ENCODE measurements at regions not wholly inside any gene's neighbourhood (a gene's known extent, or its start where the extent isn't known, plus 50 kb on each side); places are given as distances from the start of the nearest gene placed in this dataset.
A peak's percentile ranks its signal among the peaks of the same experiment; 100 is the strongest.
"Not testable (repeated sequence)": the region's sequence is repeated elsewhere in the genome, so short reads cannot be mapped to it uniquely, and the experiment has no call there.

DNA sequence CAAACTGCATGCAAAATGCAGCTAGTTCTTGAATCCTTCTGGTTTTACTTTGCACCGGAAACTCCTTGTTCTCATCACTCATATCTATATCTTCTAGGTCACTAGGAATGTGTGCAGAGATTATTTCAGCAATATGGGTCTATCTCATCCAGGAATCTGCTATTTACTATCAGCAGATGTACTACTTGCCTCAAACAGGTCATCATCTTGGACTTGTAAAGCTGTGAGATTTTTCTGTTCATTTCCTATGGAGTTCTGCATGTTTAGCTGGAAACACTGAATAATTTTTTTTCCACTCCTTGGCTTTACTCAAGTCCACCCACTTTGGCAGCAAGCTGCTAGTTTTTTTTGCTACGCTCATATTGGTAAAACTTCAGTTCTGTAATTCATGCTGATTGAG, 334.8 kb downstream of the RPIA start:
- DNase-seq: not testable (repeated sequence)

DNA sequence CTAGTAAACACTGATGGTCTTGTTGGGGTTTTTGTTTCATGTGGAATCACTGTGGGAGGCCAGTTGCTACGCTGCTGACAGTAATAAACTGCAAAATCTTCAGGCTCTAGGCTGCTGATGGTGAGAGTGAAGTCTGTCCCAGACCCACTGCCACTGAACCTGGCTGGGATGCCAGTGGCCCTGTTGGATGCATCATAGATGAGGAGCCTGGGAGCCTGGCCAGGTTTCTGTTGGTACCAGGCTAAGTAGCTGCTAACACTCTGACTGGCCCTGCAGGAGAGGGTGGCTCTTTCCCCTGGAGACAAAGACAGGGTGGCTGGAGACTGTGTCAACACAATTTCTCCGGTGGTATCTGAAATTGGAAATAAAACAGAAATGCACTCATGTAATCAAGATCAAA, 335.6 kb downstream of the RPIA start:
- not testable (repeated sequence) for DNase-seq

DNA sequence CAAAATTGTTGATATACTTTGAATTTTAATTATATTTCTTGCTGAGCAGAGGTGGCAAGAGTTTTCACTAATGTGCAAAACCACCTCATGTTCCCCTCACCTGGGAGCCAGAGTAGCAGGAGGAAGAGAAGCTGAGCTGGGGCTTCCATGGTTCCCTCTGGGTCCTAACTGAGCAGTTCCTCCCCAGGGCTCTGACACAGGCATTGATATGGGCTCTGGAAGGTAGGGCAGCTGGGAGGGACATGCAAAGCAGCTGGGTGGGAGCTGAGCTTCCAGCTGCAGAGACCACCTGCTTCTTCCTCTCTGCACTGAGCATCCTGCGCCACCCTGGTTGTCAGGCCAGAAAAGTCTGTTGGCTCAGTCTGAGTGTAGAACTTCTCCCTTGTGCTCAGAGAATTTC, 336.1 kb downstream of the RPIA start:
- not testable (repeated sequence) for DNase-seq

DNA sequence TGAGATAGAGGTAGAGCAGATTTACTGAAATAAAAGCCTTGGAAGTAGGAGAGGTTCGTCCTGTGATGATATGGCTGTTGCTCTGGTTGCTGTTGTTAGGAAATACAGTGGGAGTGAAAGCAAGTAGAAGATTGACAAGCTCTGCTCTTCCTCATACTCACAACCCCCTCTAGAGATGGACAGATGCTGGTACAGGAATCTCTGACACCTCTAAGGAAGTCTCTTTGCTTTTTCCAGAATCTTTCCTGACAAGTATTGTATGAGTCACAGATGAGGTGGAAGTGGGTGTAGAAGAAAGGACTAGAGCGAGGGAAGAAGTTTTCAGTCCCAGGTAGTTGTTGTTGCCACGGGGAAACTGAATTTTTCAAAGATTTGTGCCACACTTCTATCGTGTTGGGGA, 337.8 kb downstream of the RPIA start:
- DNase-seq: not testable (repeated sequence)

DNA sequence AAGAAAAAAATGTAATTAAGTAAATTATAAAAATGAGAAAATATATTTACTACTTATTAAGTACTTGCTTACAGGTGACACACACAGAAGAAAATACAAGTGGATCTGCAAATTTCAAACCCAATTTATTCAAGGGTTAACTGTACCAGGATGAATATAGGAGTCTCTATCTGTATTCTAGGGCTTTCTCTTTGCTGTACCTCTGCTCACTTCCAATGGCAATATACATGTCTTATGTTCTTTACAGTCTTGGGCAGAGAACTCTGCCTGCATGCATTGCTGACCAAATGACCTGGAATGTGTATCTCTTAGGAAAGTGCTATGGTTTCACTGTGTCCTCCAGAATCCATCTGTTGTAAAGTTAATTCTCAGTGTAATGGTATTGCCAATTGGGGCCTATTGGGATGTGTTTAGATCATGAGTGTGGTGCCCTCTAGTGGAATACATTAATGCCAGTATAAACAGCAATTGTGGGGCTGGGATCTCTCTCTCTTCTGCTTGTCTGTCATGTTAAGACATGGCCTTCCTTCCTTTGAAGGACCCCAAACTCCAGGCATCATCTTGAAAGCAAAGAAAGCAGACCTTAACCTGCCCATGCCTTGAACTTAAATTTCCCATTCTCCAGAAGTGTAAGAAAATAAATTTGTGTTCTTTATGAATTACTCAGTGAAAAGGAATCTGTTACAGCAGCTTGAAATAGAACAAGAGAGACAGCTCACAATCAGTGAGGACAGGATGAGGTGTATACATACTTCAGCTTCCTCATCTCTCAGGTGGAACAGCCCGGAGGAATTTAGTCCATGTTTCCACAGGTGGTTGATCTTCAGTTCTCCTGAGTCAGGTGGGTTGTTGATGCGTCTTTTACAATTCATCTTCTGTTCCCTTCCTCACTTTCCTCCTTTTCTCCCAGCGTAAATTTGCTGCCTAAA, 356.9 kb downstream of the RPIA start:
- peak; percentile 31 for DNase-seq

DNA sequence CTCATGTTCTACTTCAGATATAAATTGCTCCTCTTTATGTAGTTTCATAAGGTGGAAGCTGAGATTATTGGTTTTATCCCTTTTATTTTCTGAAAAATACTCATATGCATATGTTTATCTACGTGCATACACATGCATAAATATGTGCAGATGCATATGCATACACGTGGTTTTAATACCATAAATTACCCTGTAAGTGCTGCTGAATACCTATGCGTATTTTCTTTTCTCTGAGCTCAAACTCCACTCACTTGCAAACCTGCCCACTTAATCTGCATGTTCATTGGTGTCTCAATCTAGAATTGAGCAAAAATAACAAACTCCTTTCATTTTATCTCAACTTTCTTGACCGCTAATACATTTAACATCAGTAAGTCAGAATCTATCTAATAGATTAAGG, 367.1 kb downstream of the RPIA start:
- DNase-seq: not testable (repeated sequence)

DNA sequence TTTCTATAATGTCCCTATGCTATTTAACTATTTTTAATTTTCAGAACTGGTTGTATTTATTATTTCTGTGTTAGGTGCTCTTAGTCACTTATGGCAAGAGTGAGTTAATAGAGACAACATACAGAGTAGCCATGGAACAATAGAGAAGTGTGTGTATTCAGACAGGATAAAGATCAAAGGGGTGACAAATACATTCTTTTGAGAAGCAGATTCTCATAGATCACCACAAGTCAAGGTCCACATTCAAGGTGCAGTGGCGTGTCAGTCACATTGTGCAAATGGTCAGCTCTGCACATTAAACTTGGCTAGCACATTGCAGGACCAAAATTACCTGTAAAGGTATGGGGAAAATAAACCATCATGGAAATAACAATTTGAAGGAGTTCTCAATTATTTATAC, 369.7 kb downstream of the RPIA start:
- not testable (repeated sequence) for DNase-seq

DNA sequence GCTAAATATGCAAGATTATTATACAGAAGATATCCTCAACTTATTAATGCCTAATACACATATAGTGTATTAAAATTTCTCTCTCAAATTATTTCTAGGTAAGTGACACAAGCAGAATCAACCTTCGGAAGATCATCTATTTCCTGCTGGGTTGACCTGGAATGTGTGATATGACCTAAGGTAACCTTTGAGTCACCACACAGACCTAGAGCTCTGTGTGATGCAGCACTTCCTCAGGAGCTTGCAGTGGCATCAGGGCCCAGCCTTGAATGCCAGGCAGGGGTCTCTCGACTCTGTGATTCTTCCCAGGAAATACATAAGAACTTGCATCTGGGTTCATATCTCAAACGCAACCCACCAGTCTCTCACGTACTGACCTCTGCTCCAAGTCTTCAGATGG, 385.3 kb downstream of the RPIA start:
- not testable (repeated sequence) for DNase-seq

DNA sequence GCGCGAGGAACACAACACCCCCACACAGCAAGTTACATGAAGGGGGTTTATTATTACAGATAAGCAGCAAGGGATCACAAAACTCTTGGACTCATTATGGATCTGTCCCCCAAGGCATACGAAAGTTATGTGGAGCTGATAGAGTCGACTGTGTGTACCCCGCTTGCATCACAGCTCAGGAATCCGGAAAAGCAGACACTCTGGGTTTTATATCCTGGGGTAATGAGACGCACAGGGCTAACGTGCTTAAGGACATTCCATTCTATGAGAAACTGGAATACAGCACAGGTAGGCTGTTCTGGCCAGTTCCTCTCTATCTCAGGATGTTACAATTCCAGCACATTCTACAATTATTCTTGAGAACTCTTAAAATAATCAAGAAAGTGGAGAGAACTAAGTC, 401.4 kb downstream of the RPIA start:
- DNase-seq: not testable (repeated sequence)

DNA sequence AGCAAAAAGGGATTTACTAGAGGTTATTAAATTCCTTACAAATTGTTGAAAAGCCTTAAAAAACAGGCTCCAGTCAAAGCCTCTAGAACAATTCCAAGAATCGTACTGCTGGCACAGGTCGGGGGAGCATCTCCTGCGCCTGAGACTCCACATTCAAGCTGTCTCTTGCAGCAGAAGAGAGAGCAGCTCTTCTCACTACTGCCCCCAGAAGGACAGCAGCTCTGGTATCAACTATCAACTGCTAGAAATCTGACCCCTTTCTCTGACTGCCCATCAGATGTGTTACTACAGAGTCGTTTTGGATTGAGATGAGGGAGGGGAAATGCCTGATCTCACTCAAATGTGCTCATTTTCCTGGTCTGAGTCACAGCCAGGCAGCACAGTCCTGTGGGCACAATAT, 403.6 kb downstream of the RPIA start:
- DNase-seq: not testable (repeated sequence)

DNA sequence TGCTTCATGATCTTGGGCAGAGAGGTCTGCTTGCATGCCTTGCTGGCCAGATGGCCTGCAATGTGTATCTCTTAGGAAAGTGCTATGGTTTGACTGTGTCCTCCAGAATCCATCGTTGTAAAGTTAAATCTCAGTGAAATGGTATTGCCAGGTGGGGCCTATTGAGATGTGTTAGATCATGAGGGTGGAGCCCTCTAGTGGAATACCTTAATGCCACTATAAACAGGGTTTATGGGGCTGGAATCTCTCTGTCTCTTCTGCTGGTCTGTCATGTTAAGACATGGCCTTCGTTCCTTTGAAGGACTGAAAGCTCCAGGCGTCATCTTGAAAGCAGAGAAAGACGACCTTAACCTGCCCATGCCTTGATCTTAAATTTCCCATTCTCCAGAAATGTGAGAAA, 411.1 kb downstream of the RPIA start:
- not testable (repeated sequence) for DNase-seq

DNA sequence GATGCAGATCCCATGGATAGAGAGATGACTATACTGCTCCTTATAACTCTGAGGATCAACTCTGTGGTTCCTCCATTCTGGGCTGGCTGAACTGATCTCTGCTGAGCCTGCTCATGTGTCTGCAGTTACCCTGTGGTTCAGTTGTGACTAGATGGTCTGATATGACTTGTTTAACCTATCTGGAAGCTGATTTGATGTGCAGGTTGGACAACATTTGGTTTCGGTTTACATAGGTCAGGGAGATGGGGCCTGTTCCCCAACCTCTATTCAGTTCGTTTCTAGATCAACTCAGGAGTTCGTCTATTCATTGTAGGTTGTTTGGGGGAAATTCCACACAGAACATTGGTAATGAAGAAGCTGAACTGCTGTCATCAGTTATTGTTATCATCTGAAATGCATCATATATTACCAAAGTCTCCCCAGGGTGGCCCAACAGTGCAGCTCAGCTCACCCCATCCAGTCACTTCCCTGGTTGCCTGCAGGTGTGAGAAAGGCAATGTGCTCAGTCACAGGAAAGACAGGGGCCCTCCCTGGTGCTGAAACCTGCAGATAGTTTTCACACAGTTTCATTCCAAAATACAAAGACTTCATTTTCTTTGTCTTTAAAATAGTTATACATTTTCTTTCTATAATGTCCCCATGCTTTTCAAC, 415.0 kb downstream of the RPIA start:
- not testable (repeated sequence) for DNase-seq

DNA sequence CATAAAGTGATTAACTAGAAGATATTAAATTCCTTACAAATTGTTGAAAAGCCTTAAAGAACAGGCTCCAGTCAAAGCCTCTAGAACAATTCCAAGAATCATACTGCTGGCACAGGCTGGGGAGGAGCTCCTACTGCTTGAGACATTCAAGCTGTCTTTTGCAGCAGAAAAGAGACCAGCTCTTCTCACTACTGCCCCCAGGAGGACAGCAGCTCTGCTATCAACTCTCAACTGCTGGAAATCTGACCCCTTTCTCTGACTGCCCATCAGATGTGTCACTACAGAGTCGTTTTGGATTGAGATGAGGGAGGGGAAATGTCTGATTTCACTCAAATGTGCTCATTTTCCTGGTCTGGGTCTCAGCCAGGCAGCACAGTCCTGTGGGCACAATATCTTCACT, 421.0 kb downstream of the RPIA start:
- not testable (repeated sequence) for DNase-seq

DNA sequence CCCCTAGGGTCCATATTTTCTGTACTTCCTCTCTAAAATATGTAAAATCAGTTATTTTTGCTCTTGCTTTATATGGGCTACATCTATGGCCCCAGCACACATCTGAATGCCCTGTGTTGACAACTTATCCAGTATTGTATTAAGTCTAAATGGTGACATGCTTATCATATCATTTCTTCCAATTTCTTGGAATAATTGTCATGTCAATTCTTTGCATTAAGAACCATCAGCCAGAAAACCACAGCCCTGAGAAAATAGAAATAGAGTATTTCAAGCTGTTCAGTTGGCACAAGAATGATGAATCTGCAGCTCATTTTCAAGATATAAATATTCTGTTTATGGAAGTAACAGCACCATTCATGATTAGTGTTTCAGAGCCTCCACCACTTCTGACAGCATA, 421.8 kb downstream of the RPIA start:
- DNase-seq: not testable (repeated sequence)

DNA sequence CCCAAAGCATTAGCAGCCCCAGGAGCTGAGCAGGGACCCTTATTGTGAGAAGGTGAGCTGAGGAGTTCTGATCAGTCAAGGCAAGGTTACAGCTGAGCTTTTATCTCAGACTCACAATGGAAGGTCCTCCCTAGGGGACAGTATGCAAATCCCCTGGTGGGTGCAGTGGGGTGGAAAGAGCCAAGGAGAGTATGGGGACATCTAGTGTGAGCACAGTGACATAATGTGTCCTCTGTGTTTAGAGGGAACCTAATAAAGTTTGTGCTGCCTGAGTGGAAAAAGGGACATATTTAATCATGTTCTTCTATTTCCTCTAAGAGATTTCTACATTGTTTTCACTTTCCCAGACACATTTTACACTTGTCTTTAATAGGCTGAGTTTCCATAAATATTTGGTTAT, 438.0 kb downstream of the RPIA start:
- not testable (repeated sequence) for DNase-seq

DNA sequence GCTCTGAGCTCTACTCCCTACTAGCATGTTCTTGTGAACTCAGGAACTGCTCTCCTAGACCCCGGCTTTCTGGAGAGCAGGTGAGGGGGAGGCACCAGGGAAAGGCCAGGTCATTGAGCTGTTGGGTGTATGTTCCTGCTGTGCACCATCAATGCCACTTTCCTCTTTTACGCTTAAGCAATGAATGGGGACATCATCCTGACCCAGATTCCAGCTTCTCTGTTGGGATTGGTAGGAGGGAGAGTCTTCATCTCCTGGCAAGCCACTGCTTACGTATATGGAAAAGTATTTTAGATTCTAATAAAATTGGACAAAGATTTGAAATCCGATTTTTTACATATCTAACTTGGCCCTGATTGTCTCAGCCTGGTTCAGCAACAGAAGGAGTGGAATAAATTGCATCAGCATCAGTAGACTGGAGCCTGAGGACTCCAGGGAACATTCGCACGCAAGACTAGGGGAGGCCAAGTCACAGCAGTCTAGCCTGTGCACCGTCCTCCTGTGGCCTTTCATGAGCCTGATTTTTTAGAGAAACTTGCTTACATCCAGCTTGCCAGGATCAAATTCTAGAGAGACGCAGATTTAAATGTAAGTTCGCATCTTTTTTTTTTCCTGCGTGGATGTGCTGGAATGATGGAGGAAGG, 439.3 kb downstream of the RPIA start:
- DNase-seq: not testable (repeated sequence)

DNA sequence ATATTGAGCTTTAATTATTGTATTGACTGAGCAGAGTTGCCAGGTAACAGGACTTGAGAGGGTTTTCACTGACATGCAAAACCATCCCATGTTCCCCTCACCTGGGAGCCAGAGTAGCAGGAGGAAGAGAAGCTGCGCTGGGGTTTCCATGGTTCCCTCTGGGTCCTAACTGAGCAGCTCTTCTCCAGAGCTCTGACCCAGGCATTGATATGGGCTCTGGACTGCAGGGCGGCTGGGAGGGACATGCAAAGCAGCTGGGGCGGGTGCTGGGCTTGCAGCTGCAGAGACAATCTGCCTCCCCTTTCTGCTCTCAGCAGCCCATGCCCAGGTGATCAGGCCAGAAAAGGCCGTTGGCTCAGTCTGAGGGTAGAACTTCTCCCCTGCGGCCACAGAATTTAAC, 451.5 kb downstream of the RPIA start:
- not testable (repeated sequence) for DNase-seq

DNA sequence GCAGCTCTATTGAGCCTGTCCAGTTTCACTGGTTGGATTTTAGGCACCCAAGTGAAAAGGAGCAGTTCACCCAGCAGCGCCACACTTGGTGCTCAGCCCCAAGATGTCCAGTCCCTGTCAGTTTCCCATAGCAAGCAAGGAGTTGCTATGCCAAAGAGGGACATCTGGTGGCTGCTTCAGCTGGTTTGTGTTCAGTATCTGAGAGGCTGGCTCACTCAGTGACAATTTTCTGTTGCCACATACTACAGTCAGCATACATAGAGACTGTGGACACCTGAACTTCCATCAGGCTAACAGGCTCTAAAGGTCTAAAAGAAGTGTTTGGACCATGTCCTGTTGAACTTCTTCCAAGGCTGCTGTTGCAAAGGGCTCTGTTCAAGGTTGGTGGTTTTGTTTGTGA, 453.9 kb downstream of the RPIA start:
- DNase-seq: not testable (repeated sequence)

DNA sequence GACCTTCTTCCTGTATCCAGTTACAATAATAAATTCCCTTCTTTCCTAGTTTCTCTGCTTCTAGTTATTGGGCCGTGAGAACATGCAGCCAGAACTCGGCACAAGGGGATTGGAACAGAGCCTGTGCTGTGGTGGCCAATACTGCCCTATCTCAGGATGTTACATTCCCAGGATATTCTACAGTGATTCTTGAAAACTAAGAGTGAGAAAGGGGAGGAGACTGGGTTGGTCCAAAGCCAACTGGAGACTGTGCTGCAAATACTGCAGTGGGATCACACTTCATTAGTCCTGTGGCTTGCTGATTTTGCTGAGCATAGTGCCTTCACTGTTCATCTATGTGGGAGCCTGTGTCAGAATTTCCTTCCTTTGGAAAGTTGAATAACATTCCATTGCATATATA, 456.8 kb downstream of the RPIA start:
- DNase-seq: not testable (repeated sequence)

DNA sequence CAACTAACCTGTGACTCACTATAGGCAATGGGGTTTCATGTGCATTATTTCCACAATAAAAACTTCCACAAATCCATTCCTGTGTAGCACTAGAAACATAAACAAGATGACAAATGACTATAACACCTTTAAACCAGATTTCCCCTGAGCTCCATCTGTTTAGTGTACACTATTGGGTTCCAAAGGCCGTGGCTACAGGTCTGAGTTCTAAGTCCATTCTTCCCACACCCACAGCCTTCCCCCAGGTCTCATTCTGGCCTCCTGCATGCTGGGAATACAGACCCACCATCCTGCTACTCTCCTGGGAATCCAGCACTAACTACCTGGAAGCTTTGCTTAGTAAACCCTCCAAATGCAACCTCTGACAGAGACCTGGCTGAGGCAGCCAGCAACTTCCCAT, 460.2 kb downstream of the RPIA start:
- not testable (repeated sequence) for DNase-seq

DNA sequence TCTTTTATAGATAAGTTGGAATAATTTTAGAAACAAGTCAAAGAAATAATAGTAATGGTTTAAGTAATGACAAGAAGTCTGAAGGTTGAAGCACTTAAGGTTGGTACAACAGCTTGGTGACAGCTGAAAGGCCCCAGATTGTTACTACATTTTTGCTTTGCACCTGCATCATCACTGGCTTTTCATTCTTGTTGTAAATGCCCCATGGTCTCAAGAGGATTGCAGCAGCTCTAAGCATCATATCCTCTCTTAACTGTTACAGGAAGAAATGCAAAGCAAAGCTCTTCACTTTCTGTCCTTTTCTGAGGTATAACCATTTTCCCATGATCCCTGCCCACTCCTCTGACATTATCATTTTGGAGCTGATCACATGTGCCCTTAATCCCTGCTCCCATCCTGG, 461.0 kb downstream of the RPIA start:
- not testable (repeated sequence) for DNase-seq

DNA sequence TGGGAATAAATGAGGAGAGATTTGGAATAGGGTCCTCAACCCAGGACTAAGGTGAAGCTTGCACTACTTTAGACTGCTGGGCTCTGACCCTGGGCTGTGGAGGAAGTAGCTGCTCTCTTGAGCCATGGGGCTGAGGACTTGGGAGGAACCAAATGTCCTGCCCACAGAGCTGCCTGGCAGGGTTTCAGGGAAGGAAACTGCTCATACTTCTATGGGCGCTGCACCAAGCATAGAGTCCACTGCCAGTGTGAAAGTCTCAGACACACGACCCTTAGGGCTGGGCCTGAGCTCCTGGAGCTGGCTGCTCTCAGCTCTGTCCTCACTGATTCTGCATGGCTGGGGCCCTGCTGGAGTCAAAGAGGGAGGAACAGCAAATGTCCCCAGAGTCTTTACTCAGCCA, 461.7 kb downstream of the RPIA start:
- peak; percentile 3 for DNase-seq

DNA sequence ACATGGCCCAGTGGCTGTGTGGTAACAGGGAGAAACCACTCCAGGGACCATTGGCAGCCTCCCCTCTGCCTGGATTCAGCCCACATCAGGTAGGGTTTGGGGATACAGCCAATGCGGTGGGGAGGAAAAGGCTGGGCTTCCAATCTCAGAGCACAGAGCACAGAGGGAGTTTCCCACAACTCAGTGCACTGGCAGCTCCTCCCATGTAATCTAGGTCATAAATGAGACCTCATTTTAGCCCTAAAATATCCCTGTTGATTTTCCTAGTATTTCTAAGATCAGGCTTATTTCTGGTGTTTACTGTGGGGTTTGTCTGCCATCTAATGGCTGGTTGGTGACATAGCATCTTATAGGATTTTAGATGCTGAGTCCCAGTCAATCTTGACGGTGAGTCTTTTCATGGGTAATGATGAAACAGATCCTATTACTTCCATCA, 462.8 kb downstream of the RPIA start:
- DNase-seq: not testable (repeated sequence)

DNA sequence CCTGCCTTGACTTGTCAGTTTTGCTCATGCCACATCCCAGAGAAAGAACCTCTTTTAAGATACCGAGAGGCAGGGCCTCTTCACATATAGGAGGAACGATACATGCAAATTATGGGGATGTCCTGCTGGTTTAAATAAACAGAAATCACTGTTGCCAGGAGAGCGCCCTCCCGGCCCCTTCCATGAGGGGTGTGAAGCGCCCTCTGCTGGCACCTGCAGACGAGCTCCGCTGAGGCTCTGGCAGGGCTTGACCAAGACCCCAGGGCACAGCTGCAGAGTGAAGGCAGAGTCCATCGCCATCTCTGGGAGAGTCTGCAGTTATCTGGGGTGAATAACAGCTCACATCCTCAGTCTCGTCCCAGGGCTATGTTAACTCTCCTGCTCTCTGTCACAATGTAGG, 468.8 kb downstream of the RPIA start:
- not testable (repeated sequence) for DNase-seq
